ENCODE measurements at regions not wholly inside any gene's neighbourhood (a gene's known extent, or its start where the extent isn't known, plus 50 kb on each side); places are given as distances from the start of the nearest gene placed in this dataset.

DNA sequence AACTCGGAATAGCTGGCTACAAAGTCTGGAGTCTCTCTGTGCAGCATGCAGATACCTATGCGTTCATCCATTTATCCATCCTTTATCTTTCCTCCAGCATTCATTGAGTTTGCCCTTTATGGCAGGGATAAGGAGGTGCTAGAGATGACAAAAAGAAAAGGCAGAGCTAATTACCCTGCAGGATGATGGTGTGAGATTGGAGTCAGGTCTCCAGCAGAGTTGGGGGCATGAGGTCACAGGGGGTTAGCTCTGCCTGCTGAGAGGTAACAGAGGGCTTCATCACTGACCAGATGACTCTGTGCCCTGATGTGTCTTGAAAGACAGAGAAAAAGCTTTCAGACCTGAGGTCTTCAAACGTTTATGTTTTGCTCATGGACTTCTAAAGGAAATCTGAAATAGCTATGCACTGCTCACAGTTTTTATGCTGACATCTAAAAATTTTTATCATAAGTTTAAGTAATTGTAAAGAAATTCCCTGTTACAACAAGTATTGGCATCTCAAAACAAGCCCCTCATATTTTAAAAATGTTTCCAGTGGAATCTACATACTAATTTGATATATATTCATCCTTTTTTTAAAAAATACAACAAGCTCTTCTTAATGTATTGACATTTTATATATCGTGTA is 132.3 kb upstream of the ANKRD28 start:
- no peaks in the 10 kb centered on the region for H3K9me2 ChIP-seq (ENCODE audit: insufficient read depth)
- no peaks in the 10 kb centered on the region for H3K36me3 ChIP-seq (ENCODE audit: insufficient read depth)
- H3K4me1 ChIP-seq (ENCODE audit: insufficient read depth): no peaks in the 10 kb centered on the region
- no peaks in the 10 kb centered on the region for H3F3A ChIP-seq (replicated peaks; ENCODE audit: low read depth)
- no peaks in the 10 kb centered on the region for H3K79me2 ChIP-seq (replicated peaks; ENCODE audit: insufficient read depth)
- Mint-ChIP-seq H3K4me3 (no peak overlapping the region), H3K4me1 (peaks cover 8% of the 10 kb centered on the region; the same call in 1 of the 3 replicates), H3K27me3 (ENCODE audit: insufficient read depth, low read depth, poor library complexity) (no peaks in the 10 kb centered on the region), H3K9me3 (no peaks in the 10 kb centered on the region), H3K27ac (no peak overlapping the region), H3K36me3 (ENCODE audit: low read depth) (no peaks in the 10 kb centered on the region)
- TF ChIP-seq JUNB (IDR thresholded peaks at IDR 0.05; ENCODE audit: unreplicated experiment) (no peak), EZH2phosphoT487 (IDR thresholded peaks at IDR 0.05; ENCODE audit: unreplicated experiment) (no peak), POLR2AphosphoS5 (IDR thresholded peaks at IDR 0.05; ENCODE audit: low read depth) (no peak), STAT1 (IDR thresholded peaks at IDR 0.05; ENCODE audit: unreplicated experiment) (no peak), CREB1 (CRISPR knock-in tag; IDR thresholded peaks at IDR 0.05; ENCODE audit: low read depth) (no peak), REST (IDR thresholded peaks at IDR 0.05; ENCODE audit: unreplicated experiment) (no peak)
- TF ChIP-seq, protein P1, sequence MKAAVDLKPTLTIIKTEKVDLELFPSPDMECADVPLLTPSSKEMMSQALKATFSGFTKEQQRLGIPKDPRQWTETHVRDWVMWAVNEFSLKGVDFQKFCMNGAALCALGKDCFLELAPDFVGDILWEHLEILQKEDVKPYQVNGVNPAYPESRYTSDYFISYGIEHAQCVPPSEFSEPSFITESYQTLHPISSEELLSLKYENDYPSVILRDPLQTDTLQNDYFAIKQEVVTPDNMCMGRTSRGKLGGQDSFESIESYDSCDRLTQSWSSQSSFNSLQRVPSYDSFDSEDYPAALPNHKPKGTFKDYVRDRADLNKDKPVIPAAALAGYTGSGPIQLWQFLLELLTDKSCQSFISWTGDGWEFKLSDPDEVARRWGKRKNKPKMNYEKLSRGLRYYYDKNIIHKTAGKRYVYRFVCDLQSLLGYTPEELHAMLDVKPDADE (IDR thresholded peaks at IDR 0.05): no peak
- TF ChIP-seq, protein P2, sequence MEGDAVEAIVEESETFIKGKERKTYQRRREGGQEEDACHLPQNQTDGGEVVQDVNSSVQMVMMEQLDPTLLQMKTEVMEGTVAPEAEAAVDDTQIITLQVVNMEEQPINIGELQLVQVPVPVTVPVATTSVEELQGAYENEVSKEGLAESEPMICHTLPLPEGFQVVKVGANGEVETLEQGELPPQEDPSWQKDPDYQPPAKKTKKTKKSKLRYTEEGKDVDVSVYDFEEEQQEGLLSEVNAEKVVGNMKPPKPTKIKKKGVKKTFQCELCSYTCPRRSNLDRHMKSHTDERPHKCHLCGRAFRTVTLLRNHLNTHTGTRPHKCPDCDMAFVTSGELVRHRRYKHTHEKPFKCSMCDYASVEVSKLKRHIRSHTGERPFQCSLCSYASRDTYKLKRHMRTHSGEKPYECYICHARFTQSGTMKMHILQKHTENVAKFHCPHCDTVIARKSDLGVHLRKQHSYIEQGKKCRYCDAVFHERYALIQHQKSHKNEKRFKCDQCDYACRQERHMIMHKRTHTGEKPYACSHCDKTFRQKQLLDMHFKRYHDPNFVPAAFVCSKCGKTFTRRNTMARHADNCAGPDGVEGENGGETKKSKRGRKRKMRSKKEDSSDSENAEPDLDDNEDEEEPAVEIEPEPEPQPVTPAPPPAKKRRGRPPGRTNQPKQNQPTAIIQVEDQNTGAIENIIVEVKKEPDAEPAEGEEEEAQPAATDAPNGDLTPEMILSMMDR (conservative IDR thresholded peaks at IDR 0.05; ENCODE audit: low read depth in 2 of 2): no peak
- TF ChIP-seq, protein P3, sequence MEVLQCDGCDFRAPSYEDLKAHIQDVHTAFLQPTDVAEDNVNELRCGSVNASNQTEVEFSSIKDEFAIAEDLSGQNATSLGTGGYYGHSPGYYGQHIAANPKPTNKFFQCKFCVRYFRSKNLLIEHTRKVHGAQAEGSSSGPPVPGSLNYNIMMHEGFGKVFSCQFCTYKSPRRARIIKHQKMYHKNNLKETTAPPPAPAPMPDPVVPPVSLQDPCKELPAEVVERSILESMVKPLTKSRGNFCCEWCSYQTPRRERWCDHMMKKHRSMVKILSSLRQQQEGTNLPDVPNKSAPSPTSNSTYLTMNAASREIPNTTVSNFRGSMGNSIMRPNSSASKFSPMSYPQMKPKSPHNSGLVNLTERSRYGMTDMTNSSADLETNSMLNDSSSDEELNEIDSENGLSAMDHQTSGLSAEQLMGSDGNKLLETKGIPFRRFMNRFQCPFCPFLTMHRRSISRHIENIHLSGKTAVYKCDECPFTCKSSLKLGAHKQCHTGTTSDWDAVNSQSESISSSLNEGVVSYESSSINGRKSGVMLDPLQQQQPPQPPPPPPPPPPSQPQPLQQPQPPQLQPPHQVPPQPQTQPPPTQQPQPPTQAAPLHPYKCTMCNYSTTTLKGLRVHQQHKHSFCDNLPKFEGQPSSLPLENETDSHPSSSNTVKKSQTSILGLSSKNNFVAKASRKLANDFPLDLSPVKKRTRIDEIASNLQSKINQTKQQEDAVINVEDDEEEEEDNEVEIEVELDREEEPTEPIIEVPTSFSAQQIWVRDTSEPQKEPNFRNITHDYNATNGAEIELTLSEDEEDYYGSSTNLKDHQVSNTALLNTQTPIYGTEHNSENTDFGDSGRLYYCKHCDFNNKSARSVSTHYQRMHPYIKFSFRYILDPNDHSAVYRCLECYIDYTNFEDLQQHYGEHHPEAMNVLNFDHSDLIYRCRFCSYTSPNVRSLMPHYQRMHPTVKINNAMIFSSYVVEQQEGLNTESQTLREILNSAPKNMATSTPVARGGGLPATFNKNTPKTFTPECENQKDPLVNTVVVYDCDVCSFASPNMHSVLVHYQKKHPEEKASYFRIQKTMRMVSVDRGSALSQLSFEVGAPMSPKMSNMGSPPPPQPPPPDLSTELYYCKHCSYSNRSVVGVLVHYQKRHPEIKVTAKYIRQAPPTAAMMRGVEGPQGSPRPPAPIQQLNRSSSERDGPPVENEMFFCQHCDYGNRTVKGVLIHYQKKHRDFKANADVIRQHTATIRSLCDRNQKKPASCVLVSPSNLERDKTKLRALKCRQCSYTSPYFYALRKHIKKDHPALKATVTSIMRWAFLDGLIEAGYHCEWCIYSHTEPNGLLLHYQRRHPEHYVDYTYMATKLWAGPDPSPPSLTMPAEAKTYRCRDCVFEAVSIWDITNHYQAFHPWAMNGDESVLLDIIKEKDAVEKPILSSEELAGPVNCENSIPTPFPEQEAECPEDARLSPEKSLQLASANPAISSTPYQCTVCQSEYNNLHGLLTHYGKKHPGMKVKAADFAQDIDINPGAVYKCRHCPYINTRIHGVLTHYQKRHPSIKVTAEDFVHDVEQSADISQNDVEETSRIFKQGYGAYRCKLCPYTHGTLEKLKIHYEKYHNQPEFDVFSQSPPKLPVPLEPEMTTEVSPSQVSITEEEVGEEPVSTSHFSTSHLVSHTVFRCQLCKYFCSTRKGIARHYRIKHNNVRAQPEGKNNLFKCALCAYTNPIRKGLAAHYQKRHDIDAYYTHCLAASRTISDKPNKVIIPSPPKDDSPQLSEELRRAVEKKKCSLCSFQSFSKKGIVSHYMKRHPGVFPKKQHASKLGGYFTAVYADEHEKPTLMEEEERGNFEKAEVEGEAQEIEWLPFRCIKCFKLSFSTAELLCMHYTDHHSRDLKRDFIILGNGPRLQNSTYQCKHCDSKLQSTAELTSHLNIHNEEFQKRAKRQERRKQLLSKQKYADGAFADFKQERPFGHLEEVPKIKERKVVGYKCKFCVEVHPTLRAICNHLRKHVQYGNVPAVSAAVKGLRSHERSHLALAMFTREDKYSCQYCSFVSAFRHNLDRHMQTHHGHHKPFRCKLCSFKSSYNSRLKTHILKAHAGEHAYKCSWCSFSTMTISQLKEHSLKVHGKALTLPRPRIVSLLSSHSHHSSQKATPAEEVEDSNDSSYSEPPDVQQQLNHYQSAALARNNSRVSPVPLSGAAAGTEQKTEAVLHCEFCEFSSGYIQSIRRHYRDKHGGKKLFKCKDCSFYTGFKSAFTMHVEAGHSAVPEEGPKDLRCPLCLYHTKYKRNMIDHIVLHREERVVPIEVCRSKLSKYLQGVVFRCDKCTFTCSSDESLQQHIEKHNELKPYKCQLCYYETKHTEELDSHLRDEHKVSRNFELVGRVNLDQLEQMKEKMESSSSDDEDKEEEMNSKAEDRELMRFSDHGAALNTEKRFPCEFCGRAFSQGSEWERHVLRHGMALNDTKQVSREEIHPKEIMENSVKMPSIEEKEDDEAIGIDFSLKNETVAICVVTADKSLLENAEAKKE (CRISPR knock-in tag; IDR thresholded peaks at IDR 0.05): no peak
- no peaks in the 10 kb centered on the region for H3K27me3 ChIP-seq (ENCODE audit: insufficient read depth)
- no peak for DNase-seq (ENCODE audit: low spot score)
- H4K20me1 ChIP-seq (replicated peaks; ENCODE audit: insufficient read depth): no peaks in the 10 kb centered on the region
- no peak overlapping the region for H2AFZ ChIP-seq
- H3K4me3 ChIP-seq: no peak overlapping the region
- no peak overlapping the region for H3K4me2 ChIP-seq
- peak; percentile 71 for ATAC-seq
- no peak overlapping the region for H3K27ac ChIP-seq (ENCODE audit: low read depth)
